ENCODE measurements at regions not wholly inside any gene's neighbourhood (a gene's known extent, or its start where the extent isn't known, plus 50 kb on each side); places are given as distances from the start of the nearest gene placed in this dataset.

- TF ChIP-seq HNF1A (IDR thresholded peaks at IDR 0.05; ENCODE audit: low read depth) (no peak), HNF1A (CRISPR knock-in tag; IDR thresholded peaks at IDR 0.05; ENCODE audit: borderline replicate concordance) (peak; percentile 47; the same call in 1 of the 2 replicates), SKI (IDR thresholded peaks at IDR 0.05; ENCODE audit: partially characterized antibody) (peak; percentile 89), HDAC2 (CRISPR knock-in tag; IDR thresholded peaks at IDR 0.05) (peak; percentile 90), CEBPG (CRISPR knock-in tag; IDR thresholded peaks at IDR 0.05) (peak; percentile 50; the same call in 1 of the 2 replicates), CHD2 (IDR thresholded peaks at IDR 0.05; ENCODE audit: low read depth, low read length) (no peak), IRF2 (CRISPR knock-in tag; IDR thresholded peaks at IDR 0.05) (peak; percentile 77), ZBTB49 (CRISPR knock-in tag; IDR thresholded peaks at IDR 0.05; ENCODE audit: borderline replicate concordance) (no peak), RXRA (CRISPR knock-in tag; IDR thresholded peaks at IDR 0.05) (peak; percentile 97), MEF2D (CRISPR knock-in tag; IDR thresholded peaks at IDR 0.05) (peak; percentile 51; the same call in 1 of the 2 replicates), NAIF1 (CRISPR knock-in tag; IDR thresholded peaks at IDR 0.05; ENCODE audit: borderline replicate concordance) (no peak), ZNF629 (CRISPR knock-in tag; conservative IDR thresholded peaks at IDR 0.05) (0 out of 2 replicates have a peak, but pooled peaks have one; percentile 23), TGIF2 (CRISPR knock-in tag; IDR thresholded peaks at IDR 0.05) (peak; percentile 24; the same call in 1 of the 2 replicates), KMT2B (CRISPR knock-in tag; IDR thresholded peaks at IDR 0.05) (peak; percentile 50; the same call in 1 of the 2 replicates), CBX5 (CRISPR knock-in tag; IDR thresholded peaks at IDR 0.05; ENCODE audit: borderline replicate concordance) (peak; percentile 67; the same call in 1 of the 2 replicates), SRF (IDR thresholded peaks at IDR 0.05; ENCODE audit: low read depth, low read length) (no peak), FOXP1 (IDR thresholded peaks at IDR 0.05) (no peak), FOXP1 (CRISPR knock-in tag; IDR thresholded peaks at IDR 0.05) (peak; percentile 67), ZNF207 (IDR thresholded peaks at IDR 0.05; ENCODE audit: borderline replicate concordance) (no peak), SMAD9 (CRISPR knock-in tag; IDR thresholded peaks at IDR 0.05) (no peak), KDM6A (CRISPR knock-in tag; IDR thresholded peaks at IDR 0.05; ENCODE audit: low read depth) (peak; percentile 61; the same call in 1 of the 2 replicates), ELF3 (CRISPR knock-in tag; IDR thresholded peaks at IDR 0.05) (peak; percentile 71), IKZF5 (CRISPR knock-in tag; IDR thresholded peaks at IDR 0.05) (peak; percentile 79), SMAD3 (CRISPR knock-in tag; IDR thresholded peaks at IDR 0.05) (peak; percentile 26; the same call in 1 of the 2 replicates), ATF2 (CRISPR knock-in tag; IDR thresholded peaks at IDR 0.05) (0 out of 2 replicates have a peak, but pooled peaks have one; percentile 49)
Measured at GRCh38 chr21:15221799-15222386, 157.1 kb upstream of the NRIP1 start (continued).
